ENCODE measurements at regions not wholly inside any gene's neighbourhood (a gene's known extent, or its start where the extent isn't known, plus 50 kb on each side); places are given as distances from the start of the nearest gene placed in this dataset.

- TF ChIP-seq, protein P1, sequence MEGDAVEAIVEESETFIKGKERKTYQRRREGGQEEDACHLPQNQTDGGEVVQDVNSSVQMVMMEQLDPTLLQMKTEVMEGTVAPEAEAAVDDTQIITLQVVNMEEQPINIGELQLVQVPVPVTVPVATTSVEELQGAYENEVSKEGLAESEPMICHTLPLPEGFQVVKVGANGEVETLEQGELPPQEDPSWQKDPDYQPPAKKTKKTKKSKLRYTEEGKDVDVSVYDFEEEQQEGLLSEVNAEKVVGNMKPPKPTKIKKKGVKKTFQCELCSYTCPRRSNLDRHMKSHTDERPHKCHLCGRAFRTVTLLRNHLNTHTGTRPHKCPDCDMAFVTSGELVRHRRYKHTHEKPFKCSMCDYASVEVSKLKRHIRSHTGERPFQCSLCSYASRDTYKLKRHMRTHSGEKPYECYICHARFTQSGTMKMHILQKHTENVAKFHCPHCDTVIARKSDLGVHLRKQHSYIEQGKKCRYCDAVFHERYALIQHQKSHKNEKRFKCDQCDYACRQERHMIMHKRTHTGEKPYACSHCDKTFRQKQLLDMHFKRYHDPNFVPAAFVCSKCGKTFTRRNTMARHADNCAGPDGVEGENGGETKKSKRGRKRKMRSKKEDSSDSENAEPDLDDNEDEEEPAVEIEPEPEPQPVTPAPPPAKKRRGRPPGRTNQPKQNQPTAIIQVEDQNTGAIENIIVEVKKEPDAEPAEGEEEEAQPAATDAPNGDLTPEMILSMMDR (IDR thresholded peaks at IDR 0.05; ENCODE audit: borderline replicate concordance, extremely low read depth, low read length, poor library complexity, severe bottlenecking): no peak
- no peak for TF ChIP-seq EZH2 (IDR thresholded peaks at IDR 0.05; ENCODE audit: borderline replicate concordance, low read depth, low read length, severe bottlenecking)
Observed at GRCh38 chr22:23401111-23401909, 178.8 kb downstream of the IGLL1 start.

Measured in DND-41 (cell line).